ACHN (cell line): ENCODE measurements at regions not wholly inside any gene's neighbourhood (a gene's known extent, or its start where the extent isn't known, plus 50 kb on each side); places are given as distances from the start of the nearest gene placed in this dataset.

Experiments
- DNase-seq: peaks from one replicate; pipeline ENCODE4 v3.0.0-alpha.2; 2015
- in situ Hi-C: cut with HindIII; loops from 2 replicates; pipeline ENCODE4 v1.10.0; 2017; ENCODE audit warnings: low sequenced_read_pairs, low pct_ligation_motif_present, low pct_unique_long_range_greater_than_20kb

- no peak for DNase-seq
- in situ Hi-C loops = no loop called here
These were observed 217.6 kb downstream of the PRDM2 start for GRCh38 chr1:13917607-13918006.

DNA sequence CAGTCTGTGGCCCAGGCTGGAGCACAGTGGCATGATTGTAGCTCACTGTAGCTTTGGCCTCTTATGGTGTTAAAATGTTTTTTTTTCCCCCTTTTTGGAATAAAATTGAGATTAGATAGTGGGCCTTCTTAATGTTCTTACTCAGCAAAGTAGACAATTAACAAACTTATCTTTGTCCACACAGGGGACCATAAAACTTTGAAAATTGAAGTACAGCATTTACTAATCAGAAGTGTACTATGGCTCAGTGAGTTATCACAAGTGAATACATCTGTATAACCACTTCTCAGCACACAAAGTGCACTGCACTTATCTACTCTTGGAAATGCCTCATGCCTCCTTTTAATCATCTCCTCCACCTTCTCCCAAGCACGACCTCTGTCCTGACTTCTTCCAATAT lies 218.9 kb downstream of the PRDM2 start:
- DNase-seq = no peak
- in situ Hi-C loops = no loop called here

- in situ Hi-C loops = no loop called here
- DNase-seq = no peak
These were observed 221.2 kb downstream of the PRDM2 start for GRCh38 chr1:13921190-13921589.

GRCh38 chr1:13922466-13923110 lies 222.6 kb downstream of the PRDM2 start:
- in situ Hi-C loops = no loop called here
- DNase-seq = no peak

GRCh38 chr1:13926556-13926955 lies 226.6 kb downstream of the PRDM2 start:
- DNase-seq = no peak
- in situ Hi-C loops = no loop called here

- DNase-seq = no peak
- in situ Hi-C loops = no loop called here
These were observed 227.7 kb downstream of the PRDM2 start for GRCh38 chr1:13927736-13928135.

- in situ Hi-C loops = no loop called here
These were observed 229.3 kb downstream of the PRDM2 start for GRCh38 chr1:13929313-13929712.

GRCh38 chr1:13930151-13930550 lies 230.2 kb downstream of the PRDM2 start:
- DNase-seq = no peak
- in situ Hi-C loops = no loop called here

More at GRCh38 chr1:13929313-13929712, 229.3 kb downstream of the PRDM2 start:
- DNase-seq = no peak

GRCh38 chr1:13931226-13931625 lies 231.2 kb downstream of the PRDM2 start:
- no peak for DNase-seq
- in situ Hi-C loops = no loop called here

- DNase-seq = no peak
- in situ Hi-C loops = no loop called here
These were observed 235.3 kb downstream of the PRDM2 start for GRCh38 chr1:13935336-13935735.

GRCh38 chr1:13941315-13941714 lies 241.3 kb downstream of the PRDM2 start:
- in situ Hi-C loops = no loop called here
- no peak for DNase-seq

GRCh38 chr1:13943055-13943454 lies 243.1 kb downstream of the PRDM2 start:
- in situ Hi-C loops = no loop called here
- no peak for DNase-seq

DNA sequence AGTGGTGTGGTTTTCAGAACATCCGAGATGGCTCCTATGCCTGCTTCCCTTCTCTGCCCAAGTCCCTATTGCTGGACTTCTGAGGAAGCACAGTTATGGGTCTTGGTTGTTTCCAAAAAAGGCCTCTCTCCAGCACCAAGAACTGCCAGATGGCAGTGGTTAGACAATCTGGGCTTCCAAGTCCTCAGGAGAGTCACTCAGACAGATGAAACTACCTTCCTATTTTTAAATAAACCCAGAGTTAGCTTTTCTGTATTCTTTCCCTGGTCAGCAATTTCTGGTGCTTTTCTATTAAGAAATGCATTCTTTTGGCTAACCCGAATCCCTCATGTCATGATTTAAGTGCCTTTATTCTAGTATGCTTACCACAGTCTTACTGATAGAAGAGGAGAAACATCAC lies 245.9 kb downstream of the PRDM2 start:
- in situ Hi-C loops = no loop called here
- DNase-seq = no peak

DNA sequence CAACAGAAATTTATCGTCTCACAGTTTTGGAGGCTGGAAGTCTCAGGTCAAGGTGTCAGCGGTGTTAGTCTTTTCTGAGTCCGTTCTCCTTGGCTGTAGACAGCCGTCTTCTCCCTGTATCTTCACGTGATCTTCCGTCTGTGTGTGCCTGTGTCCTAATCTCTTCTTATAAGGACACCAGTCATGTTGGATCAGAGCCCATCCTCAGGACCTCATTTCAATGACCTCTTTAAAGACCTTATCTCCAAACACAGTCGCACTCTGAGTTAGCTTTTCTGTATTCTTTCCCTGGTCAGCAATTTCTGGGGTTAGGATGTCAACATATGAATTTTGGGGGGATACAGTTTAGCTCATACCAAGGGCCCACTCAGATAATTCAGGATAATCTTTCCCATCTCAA lies 247.7 kb downstream of the PRDM2 start:
- in situ Hi-C loops = no loop called here

GRCh38 chr1:13948396-13948795 lies 248.4 kb downstream of the PRDM2 start:
- in situ Hi-C loops = no loop called here
- no peak for DNase-seq

More for the DNA sequence above, 247.7 kb downstream of the PRDM2 start:
- no peak for DNase-seq

GRCh38 chr1:13948888-13949391 lies 249.0 kb downstream of the PRDM2 start:
- in situ Hi-C loops = no loop called here

DNA sequence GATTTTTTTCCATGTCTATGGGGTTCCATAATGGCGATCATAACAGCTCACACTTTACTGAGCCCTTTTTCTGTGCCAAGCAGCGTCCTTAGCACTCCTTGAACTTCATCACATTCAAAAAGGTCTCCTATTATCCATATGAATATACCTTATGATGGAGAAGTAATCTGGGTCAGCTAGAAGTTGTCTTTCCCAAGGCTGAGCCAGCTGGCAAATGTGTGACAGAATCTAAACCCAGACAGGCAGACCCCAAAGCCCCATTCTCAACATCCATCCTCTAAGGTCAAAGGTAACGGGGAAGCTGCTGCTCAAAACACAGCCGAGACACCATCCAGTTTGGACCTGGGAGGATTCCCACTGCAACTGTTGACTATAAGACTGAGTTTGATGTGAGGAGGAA lies 249.6 kb downstream of the PRDM2 start:
- in situ Hi-C loops = no loop called here
- no peak for DNase-seq

More at GRCh38 chr1:13948888-13949391, 249.0 kb downstream of the PRDM2 start:
- no peak for DNase-seq

DNA sequence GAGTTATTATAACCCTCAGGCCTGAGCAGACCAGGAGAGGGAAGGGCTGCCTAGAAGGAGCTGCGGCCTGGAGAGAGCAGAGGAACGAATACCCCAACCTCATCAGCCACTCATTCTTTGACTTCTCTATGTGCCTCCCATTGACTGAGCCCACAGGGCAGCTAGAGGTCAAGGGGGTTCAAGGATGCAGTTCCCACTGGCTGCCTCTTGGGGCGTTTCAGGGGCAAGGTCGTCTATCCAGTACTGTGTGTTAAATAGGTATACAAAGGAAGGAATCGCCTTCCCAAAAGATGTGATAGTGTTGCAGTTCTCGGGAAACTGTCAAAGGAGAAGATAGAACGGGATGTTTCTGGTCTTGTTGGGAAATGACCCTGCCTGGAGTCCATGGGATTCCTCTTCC lies 250.6 kb downstream of the PRDM2 start:
- in situ Hi-C loops = no loop called here
- DNase-seq = no peak

GRCh38 chr1:13951793-13952751 lies 252.1 kb downstream of the PRDM2 start:
- no peak for DNase-seq
- in situ Hi-C loops = no loop called here

DNA sequence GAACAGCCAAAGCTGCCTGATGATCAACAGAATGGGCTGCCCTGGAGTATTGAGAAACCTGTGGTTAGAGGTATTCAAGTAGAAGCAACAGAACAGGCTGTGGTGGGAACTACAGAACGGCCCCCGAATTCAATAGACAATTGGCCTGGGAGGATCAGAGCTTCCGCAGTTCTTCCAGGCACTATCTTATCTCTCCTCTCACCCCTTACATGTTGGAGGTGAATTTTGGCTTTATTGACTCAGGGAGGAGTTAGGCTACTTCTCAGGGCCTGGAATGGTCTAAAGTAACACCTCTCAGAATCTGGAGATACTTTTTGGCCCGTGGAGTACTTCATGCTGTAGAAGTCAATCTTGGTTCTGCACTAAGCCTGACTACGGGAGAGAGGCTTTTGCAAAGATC lies 253.0 kb downstream of the PRDM2 start:
- DNase-seq = no peak
- in situ Hi-C loops = no loop called here
